RCC 7860 (cell line): ENCODE measurements at regions not wholly inside any gene's neighbourhood (a gene's known extent, or its start where the extent isn't known, plus 50 kb on each side); places are given as distances from the start of the nearest gene placed in this dataset.
"Not testable (repeated sequence)": the region's sequence is repeated elsewhere in the genome, so short reads cannot be mapped to it uniquely, and the experiment has no call there.

Source experiments
- DNase-seq: peaks from one replicate; pipeline ENCODE4 v3.0.0-alpha.2; 2015; ENCODE audit warnings: low spot score
- FAIRE-seq: peaks from 2 replicates; lab custom pipeline; 2012; peaks lifted over from hg19 to GRCh38; lab: Jason Lieb, UNC

DNA sequence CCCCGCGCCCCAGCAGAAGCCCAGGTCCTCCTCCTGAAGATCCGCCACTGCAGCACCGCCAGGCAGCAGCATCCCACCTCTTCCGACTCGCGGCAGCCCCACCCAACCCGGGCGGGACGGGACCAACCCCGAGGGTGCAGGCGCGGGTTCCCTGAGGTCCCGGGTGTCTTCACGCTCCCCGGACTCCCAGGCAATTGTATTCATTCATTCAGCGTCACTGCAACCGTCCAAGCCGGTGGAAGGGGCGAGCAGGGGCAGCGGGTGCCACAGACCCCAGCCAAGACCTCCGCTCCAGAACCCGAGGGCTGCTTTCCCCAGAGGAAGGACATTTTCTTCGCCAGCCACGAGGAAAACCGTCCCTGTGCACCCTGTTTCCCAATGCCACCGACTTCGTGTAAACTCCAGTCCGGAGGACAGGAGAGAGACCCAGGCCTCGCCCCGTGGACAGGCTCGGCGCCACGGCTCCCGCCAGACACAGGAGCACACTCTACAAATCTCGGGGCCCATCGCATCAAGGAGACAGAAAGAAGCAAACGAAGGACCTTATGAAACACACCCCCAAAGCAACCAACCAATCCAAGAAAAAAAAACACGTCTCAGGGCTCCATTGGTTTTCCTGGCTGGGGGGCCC is 1471.5 kb downstream of the FOXD4L5 start:
- DNase-seq, FAIRE-seq: not testable (repeated sequence)

GRCh38 chr9:63812822-63813221 is 1472.2 kb downstream of the FOXD4L5 start:
- DNase-seq, FAIRE-seq: not testable (repeated sequence)

DNA sequence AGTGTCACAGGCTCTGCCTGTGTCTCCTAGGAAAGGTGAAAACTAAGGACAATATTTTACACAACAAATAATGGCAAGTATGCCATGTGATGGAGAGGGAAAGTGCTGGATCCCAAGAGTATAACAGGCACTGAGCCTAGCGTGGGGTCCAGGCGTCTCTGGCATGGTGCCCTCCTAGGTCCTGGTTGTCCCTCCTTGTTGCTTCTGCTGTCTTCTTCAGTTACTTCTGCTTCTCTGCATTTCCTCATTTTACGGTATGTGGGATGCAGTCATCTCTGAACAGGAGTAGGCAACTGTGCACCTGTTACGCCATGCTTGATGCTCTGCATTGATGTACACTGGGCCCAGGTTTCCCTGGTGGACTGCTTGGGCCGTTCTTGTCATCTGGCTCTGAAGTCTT is 1480.8 kb downstream of the FOXD4L5 start:
- DNase-seq, FAIRE-seq: not testable (repeated sequence)

GRCh38 chr9:63794081-63794685 is 1490.8 kb downstream of the FOXD4L5 start:
- DNase-seq, FAIRE-seq: not testable (repeated sequence)

DNA sequence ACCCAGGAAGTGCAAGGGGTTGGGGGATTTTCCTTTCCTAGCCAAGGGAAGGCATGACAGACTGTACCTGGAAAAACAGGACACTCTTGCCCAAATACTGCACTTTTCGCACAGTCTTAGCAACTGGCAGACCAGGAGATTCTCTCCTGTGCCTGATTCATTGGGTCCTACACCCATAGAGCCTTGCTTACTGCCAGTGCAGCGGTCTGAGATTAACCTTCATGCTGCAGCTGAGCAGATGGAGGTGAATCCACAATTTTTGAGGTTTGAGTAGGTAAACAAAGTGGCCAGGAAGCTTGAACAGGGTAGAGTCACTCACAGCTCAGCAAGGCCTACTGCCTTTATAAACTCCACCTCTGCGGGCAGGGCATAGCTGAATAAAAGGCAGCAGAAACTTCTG is 1497.6 kb downstream of the FOXD4L5 start:
- FAIRE-seq, DNase-seq: not testable (repeated sequence)

- not testable (repeated sequence) for FAIRE-seq, DNase-seq
Measured at GRCh38 chr9:63785059-63785458, 1500.0 kb downstream of the FOXD4L5 start.

- DNase-seq, FAIRE-seq: not testable (repeated sequence)
Measured at GRCh38 chr9:63784421-63784820, 1500.6 kb downstream of the FOXD4L5 start.

DNA sequence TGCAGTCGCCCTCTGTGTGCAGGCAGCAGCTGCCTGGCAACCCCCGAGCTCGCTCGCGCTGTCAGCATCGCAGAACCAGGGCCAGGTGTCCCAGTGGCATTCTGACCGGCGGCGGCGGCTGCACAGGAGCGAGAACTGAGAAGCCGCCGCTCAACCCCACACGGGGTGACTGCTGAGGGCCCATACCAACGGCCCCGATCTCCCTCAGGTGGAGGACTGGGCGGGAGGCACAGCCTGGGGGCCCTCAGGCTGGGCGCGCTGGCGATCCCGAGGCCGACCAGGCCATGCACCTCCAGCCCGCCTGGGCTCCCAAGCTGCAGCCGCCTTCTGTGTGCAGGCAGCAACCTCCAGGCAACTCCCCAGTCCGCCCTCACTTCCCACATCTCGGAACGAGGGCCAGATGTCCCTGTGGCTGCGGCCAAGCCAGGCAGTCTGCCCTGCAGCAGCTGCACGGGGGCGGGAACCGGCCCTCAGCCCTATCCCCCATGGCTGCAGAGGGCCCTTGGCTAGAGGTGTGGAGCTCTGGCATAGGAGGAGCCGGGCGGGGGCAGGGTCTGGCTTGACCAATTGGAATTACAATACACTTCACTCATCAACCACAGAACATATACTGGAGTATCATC is 1503.1 kb downstream of the FOXD4L5 start:
- not testable (repeated sequence) for DNase-seq, FAIRE-seq

- DNase-seq, FAIRE-seq: not testable (repeated sequence)
Measured at GRCh38 chr9:63781390-63781789, 1503.6 kb downstream of the FOXD4L5 start.

GRCh38 chr9:63776220-63776619 is 1508.8 kb downstream of the FOXD4L5 start:
- FAIRE-seq, DNase-seq: not testable (repeated sequence)

DNA sequence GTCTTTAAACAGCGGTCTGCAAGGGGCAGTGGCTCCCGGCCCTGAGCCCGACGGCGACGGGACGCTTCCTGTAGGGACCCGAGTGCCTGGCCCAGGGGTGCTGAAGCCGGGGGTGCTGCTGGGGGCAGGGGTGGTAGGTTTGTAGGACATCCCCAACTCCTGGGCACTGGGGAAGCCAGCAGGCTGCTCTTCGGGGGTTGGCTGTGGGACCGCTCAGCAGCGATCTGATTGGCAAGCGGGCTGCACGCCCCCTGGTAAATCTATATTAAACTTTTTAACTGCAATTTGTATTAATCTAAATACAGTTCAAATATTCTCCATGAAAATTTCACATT is 1510.0 kb downstream of the FOXD4L5 start:
- DNase-seq, FAIRE-seq: not testable (repeated sequence)

DNA sequence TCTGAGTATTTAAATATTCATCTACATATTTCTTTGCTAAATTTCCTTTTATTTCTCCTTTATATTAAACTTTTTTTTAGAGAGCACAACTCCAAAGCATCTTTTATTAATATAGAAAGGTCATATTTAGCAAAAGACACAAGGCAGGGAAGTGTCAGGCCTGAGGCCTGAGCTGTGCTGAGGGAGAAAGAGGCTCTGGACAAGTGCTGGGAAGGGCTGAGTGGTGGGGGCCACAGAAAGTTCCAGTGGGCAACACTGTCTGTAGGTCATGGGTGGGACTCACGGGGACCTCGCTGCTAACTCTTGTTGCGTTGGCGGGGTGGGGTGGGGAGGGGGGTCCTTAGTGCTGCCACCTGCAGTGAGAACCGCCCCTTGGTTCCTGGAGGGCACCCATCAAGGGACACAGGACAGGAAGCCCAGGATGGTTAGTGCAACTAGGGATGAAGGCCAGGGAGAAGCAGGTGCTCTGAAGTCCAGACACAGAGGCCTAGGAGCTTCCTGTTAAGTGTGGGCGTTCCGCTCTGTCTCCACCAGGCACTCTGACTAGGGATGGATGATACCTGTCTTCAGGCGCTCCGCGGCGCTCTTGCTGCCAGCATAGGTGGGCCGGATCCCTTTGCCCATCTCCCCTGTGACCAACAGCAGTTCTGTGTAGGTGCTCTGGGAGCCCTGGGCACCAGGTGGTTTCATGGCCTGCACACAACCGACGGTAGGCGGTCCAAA is 1510.5 kb downstream of the FOXD4L5 start:
- not testable (repeated sequence) for DNase-seq, FAIRE-seq

GRCh38 chr9:63762230-63762629 is 1522.8 kb downstream of the FOXD4L5 start:
- FAIRE-seq = not testable (repeated sequence)

DNA sequence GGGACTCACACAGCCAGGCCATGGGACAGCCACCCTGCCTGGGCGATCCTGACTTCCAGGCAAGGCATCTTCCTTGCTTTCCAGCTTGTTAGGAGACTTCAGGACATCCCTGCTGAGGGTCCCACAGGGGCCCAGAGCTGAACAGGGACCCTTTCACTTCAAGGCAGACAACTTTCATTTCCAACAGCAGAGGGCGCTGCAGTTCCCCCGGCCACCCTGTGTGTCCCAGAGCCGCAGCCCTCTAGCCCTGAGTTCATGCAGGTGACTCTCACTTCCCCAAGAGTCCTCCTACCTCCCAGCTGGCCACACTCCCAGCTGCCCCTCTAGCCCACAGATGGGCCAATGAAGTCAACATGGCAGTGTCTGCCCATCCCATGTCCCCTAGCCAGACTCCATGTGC is 1556.0 kb downstream of the FOXD4L5 start:
- DNase-seq, FAIRE-seq: not testable (repeated sequence)

More at GRCh38 chr9:63762230-63762629, 1522.8 kb downstream of the FOXD4L5 start:
- not testable (repeated sequence) for DNase-seq

GRCh38 chr9:63728287-63728686 is 1556.7 kb downstream of the FOXD4L5 start:
- DNase-seq (no peak), FAIRE-seq (no peak)

GRCh38 chr9:63708285-63708684 is 1576.7 kb downstream of the FOXD4L5 start:
- FAIRE-seq = not testable (repeated sequence)

GRCh38 chr9:63704456-63704855 is 1580.6 kb downstream of the FOXD4L5 start:
- DNase-seq, FAIRE-seq: not testable (repeated sequence)

More at GRCh38 chr9:63708285-63708684, 1576.7 kb downstream of the FOXD4L5 start:
- DNase-seq = not testable (repeated sequence)

DNA sequence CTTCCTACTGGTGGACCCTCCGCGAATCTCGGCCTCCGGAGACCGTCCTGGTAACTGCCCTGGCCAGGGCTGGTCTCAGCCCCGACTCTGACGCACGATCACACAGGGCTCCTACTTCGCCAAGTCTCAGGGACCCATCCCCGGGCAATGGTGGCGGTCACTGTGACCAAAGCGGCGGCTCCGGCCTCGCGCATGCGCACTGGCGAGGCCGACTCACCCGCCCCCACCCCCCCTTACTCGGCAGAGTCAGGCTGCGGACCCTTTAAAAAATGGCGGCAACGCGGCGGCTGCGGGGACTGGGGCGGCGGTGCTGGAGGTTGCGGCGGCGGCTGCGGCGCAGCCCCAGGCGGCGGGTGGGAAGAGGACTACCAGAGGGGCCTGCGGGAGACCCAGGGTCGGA is 1581.3 kb downstream of the FOXD4L5 start:
- not testable (repeated sequence) for FAIRE-seq, DNase-seq

GRCh38 chr9:63703138-63703665 is 1581.8 kb downstream of the FOXD4L5 start:
- DNase-seq, FAIRE-seq: not testable (repeated sequence)
